ENCODE measurements at regions not wholly inside any gene's neighbourhood (a gene's known extent, or its start where the extent isn't known, plus 50 kb on each side); places are given as distances from the start of the nearest gene placed in this dataset.

- TF ChIP-seq, protein P1, sequence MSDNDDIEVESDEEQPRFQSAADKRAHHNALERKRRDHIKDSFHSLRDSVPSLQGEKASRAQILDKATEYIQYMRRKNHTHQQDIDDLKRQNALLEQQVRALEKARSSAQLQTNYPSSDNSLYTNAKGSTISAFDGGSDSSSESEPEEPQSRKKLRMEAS (IDR thresholded peaks at IDR 0.05), result no peak
- no peak for TF ChIP-seq ZFX (IDR thresholded peaks at IDR 0.05)
Measured at GRCh38 chr9:30967476-30967875, 1417.0 kb upstream of the ACO1 start.
